ENCODE measurements at regions not wholly inside any gene's neighbourhood (a gene's known extent, or its start where the extent isn't known, plus 50 kb on each side); places are given as distances from the start of the nearest gene placed in this dataset.

- no peak for TF ChIP-seq CTCF (IDR thresholded peaks at IDR 0.05; ENCODE audit: borderline replicate concordance, extremely low read depth, low read length, poor library complexity, severe bottlenecking)
- no peak for TF ChIP-seq EZH2 (IDR thresholded peaks at IDR 0.05; ENCODE audit: borderline replicate concordance, low read depth, low read length, severe bottlenecking)
Measured at GRCh38 chr1:168822911-168823310, 93.9 kb upstream of the DPT start.
